ENCODE measurements at regions not wholly inside any gene's neighbourhood (a gene's known extent, or its start where the extent isn't known, plus 50 kb on each side); places are given as distances from the start of the nearest gene placed in this dataset.

DNA sequence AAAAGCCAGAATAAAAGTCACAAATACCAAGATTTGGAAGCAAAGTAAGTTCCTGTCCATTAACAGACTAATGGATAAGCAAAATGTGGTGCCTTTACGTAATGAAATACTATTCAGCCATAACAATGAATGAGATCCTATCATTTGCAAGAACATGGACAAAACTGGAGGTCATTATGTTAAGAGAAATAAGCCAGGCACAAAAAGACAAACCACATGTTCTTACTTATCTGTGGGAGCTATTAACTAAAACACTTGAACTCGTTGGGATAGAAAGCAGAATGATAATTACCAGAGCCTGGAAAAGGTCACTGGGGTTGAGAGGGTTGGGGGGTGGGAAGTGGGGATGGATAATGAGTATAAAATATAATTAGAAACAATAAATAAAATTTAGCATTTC is 1015.9 kb downstream of the OTOL1 start:
- Histone ChIP-seq H3K4ac (ENCODE audit: low read depth, low read length) (no peak overlapping the region), H3K27me3 (ENCODE audit: insufficient read depth, low read length, poor library complexity) (no peaks in the 10 kb centered on the region), H3K18ac (ENCODE audit: low read length) (no peak overlapping the region), H3K9ac (ENCODE audit: low read length) (no peak overlapping the region), H2AK5ac (ENCODE audit: low read length) (no peak overlapping the region), H4K5ac (ENCODE audit: low read length) (no peak overlapping the region), H2BK120ac (ENCODE audit: low read depth, low read length) (no peak overlapping the region), H3K36me3 (ENCODE audit: control insufficient read depth, insufficient read depth, low read length) (no peaks in the 10 kb centered on the region), H3K4me2 (ENCODE audit: low read length) (no peak overlapping the region), H3K4me3 (ENCODE audit: low read length) (no peak overlapping the region), H3K27ac (ENCODE audit: low read depth, low read length) (no peak overlapping the region), H3K56ac (ENCODE audit: low read length) (no peak overlapping the region), H2BK15ac (replicated peaks; ENCODE audit: low read depth) (no peak overlapping the region), H3K4me1 (ENCODE audit: control insufficient read depth, low read depth, low read length) (no peaks in the 10 kb centered on the region), H4K8ac (ENCODE audit: low read depth, low read length) (no peak overlapping the region), H2BK5ac (ENCODE audit: low read length) (no peak overlapping the region), H3K23ac (ENCODE audit: low read length) (no peak overlapping the region), H3K79me2 (ENCODE audit: control insufficient read depth, insufficient read depth, low read length) (no peaks in the 10 kb centered on the region), H3K79me1 (ENCODE audit: low read length) (no peaks in the 10 kb centered on the region)
- no peak for DNase-seq
- no CpG with 5 or more reads among the region's 2 CpGs for WGBS (ENCODE audit: extremely low coverage, insufficient coverage, low lambda C conversion rate)

DNA sequence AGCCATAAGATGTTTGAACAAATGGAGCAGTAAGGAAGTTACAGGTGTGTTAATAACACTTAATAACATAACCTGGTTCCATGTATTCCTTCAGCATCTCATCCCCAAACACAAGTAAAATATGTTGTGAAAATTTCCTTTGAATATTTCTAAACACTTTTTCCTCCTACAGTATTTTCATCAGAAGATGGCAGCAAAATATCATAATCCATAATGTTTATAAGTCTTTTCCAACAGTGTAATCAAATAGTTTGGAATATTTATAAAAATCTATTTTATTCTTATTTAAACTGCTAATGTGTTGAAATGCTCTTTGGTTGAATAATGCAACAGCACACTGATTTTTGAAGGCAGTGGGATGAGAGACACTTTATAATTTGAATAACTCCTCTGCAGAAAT is 1020.5 kb downstream of the OTOL1 start:
- no peaks in the 10 kb centered on the region for H3K79me1 ChIP-seq (ENCODE audit: low read length)
- no peak overlapping the region for H2BK120ac ChIP-seq (ENCODE audit: low read depth, low read length)
- H3K56ac ChIP-seq (ENCODE audit: low read length), result no peak overlapping the region
- H3K4me3 ChIP-seq (ENCODE audit: low read length), result no peak overlapping the region
- no peaks in the 10 kb centered on the region for H3K79me2 ChIP-seq (ENCODE audit: control insufficient read depth, insufficient read depth, low read length)
- no peaks in the 10 kb centered on the region for H3K36me3 ChIP-seq (ENCODE audit: control insufficient read depth, insufficient read depth, low read length)
- no peaks in the 10 kb centered on the region for H3K27me3 ChIP-seq (ENCODE audit: insufficient read depth, low read length, poor library complexity)
- no peak for DNase-seq
- no peak overlapping the region for H3K9ac ChIP-seq (ENCODE audit: low read length)
- no peak overlapping the region for H3K4ac ChIP-seq (ENCODE audit: low read depth, low read length)
- H3K4me1 ChIP-seq (ENCODE audit: control insufficient read depth, low read depth, low read length), result no peaks in the 10 kb centered on the region
- H2BK5ac ChIP-seq (ENCODE audit: low read length), result no peak overlapping the region
- H3K23ac ChIP-seq (ENCODE audit: low read length), result no peak overlapping the region
- H3K18ac ChIP-seq (ENCODE audit: low read length), result no peak overlapping the region
- no peak overlapping the region for H3K27ac ChIP-seq (ENCODE audit: low read depth, low read length)
- no peak overlapping the region for H2AK5ac ChIP-seq (ENCODE audit: low read length)
- H4K5ac ChIP-seq (ENCODE audit: low read length), result no peak overlapping the region
- no peak overlapping the region for H2BK15ac ChIP-seq (replicated peaks; ENCODE audit: low read depth)
- H4K8ac ChIP-seq (ENCODE audit: low read depth, low read length), result no peak overlapping the region
- no peak overlapping the region for H3K4me2 ChIP-seq (ENCODE audit: low read length)

DNA sequence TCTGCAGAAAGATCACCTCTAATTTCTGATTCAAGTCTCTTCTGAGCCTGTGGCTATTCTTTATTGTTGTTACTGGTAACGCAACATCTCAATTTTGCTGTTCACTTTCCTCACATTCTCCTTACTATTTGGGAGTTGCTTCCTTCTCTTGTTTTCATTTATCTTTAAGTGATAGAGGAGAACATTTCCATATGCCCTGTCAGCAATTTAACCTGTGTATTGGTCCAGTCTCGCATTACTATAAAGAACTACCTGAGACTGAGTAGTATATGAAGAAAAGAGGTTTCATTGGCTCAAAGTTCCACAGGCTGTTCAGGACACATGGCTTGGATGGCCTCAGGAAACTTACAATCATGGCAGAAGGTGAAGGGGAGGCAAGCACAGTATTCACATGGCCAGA is 1025.1 kb downstream of the OTOL1 start:
- H3K27ac ChIP-seq (ENCODE audit: low read depth, low read length), result no peak overlapping the region
- no CpG with 5 or more reads among the region's 2 CpGs for WGBS (ENCODE audit: extremely low coverage, insufficient coverage, low lambda C conversion rate)
- H3K4me2 ChIP-seq (ENCODE audit: low read length), result no peak overlapping the region
- no peak overlapping the region for H4K5ac ChIP-seq (ENCODE audit: low read length)
- H2BK120ac ChIP-seq (ENCODE audit: low read depth, low read length), result no peak overlapping the region
- H2BK5ac ChIP-seq (ENCODE audit: low read length), result no peak overlapping the region
- H3K4me3 ChIP-seq (ENCODE audit: low read length), result no peak overlapping the region
- H2BK15ac ChIP-seq (replicated peaks; ENCODE audit: low read depth), result no peak overlapping the region
- no peak overlapping the region for H2AK5ac ChIP-seq (ENCODE audit: low read length)
- H3K27me3 ChIP-seq (ENCODE audit: insufficient read depth, low read length, poor library complexity), result no peaks in the 10 kb centered on the region
- no peak overlapping the region for H3K23ac ChIP-seq (ENCODE audit: low read length)
- H3K4me1 ChIP-seq (ENCODE audit: control insufficient read depth, low read depth, low read length), result no peaks in the 10 kb centered on the region
- H3K18ac ChIP-seq (ENCODE audit: low read length), result no peak overlapping the region
- H4K8ac ChIP-seq (ENCODE audit: low read depth, low read length), result no peak overlapping the region
- no peak overlapping the region for H3K4ac ChIP-seq (ENCODE audit: low read depth, low read length)
- no peaks in the 10 kb centered on the region for H3K36me3 ChIP-seq (ENCODE audit: control insufficient read depth, insufficient read depth, low read length)
- DNase-seq, result no peak
- H3K56ac ChIP-seq (ENCODE audit: low read length), result no peak overlapping the region
- no peaks in the 10 kb centered on the region for H3K79me2 ChIP-seq (ENCODE audit: control insufficient read depth, insufficient read depth, low read length)
- no peak overlapping the region for H3K9ac ChIP-seq (ENCODE audit: low read length)
- no peaks in the 10 kb centered on the region for H3K79me1 ChIP-seq (ENCODE audit: low read length)

DNA sequence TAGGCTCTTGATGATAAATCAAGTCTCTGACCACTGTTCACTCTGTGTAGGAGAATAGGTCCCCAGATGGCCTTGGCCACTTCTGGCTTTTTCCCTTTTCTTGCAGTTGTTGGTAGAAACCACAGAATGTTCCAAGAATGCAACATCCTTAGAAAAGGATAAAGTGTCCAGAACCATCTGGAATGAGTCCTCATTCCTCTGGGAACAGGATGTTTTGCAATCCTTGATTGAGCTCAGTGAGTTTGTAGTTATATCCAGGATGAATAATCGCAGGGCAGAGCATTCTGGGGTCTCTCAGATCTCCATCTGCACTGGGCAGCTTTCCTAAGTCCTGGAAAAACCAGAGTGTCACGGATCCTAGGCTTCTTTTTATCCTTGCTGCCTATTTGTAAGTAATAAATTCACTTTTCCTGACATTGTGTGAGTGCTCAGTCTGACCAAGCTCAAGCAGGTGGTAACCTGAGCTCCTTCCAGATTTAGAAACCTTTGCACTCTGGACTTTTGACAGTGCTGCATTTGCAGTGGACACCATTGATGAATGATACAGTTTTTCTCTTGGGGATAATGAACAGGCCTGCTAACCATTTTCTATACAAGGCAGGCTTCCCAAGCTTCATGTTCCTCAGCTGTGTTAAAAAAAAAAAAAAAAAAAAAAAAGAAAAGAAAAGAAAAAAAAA is 1028.6 kb downstream of the OTOL1 start:
- H3K79me1 ChIP-seq (ENCODE audit: low read length), result no peaks in the 10 kb centered on the region
- H4K5ac ChIP-seq (ENCODE audit: low read length), result no peak overlapping the region
- no peaks in the 10 kb centered on the region for H3K4me1 ChIP-seq (ENCODE audit: control insufficient read depth, low read depth, low read length)
- H3K9ac ChIP-seq (ENCODE audit: low read length), result no peak overlapping the region
- H2AK5ac ChIP-seq (ENCODE audit: low read length), result no peak overlapping the region
- H3K4ac ChIP-seq (ENCODE audit: low read depth, low read length), result no peak overlapping the region
- no peak for DNase-seq
- H3K18ac ChIP-seq (ENCODE audit: low read length), result no peak overlapping the region
- H3K4me2 ChIP-seq (ENCODE audit: low read length), result no peak overlapping the region
- H3K4me3 ChIP-seq (ENCODE audit: low read length), result no peak overlapping the region
- H3K36me3 ChIP-seq (ENCODE audit: control insufficient read depth, insufficient read depth, low read length), result no peaks in the 10 kb centered on the region
- no peak overlapping the region for H3K27ac ChIP-seq (ENCODE audit: low read depth, low read length)
- no peak overlapping the region for H2BK15ac ChIP-seq (replicated peaks; ENCODE audit: low read depth)
- no peaks in the 10 kb centered on the region for H3K27me3 ChIP-seq (ENCODE audit: insufficient read depth, low read length, poor library complexity)
- WGBS (ENCODE audit: extremely low coverage, insufficient coverage, low lambda C conversion rate), result no CpG with 5 or more reads among the region's 2 CpGs
- H2BK120ac ChIP-seq (ENCODE audit: low read depth, low read length), result no peak overlapping the region
- H2BK5ac ChIP-seq (ENCODE audit: low read length), result no peak overlapping the region
- H4K8ac ChIP-seq (ENCODE audit: low read depth, low read length), result no peak overlapping the region
- no peak overlapping the region for H3K56ac ChIP-seq (ENCODE audit: low read length)
- no peak overlapping the region for H3K23ac ChIP-seq (ENCODE audit: low read length)
- no peaks in the 10 kb centered on the region for H3K79me2 ChIP-seq (ENCODE audit: control insufficient read depth, insufficient read depth, low read length)

DNA sequence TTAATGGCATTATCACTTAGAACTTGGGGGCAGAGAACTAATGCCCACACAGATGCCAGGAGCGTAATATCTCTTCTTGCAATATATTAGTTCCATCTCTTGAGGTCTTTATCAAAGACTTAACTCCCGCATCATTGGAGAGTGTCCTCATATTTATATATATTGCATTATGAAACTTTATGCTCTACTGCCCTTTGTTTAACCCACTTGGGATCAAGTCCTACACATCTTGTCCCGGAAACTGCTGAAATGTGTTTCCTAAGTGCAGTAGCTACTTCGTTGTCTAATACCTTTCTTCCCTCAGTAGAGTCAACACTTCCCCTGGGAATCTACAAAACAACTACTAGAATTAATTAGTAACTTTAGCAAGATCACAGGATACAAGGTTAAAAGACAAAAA is 1029.2 kb downstream of the OTOL1 start:
- no CpG with 5 or more reads among the region's 4 CpGs for WGBS (ENCODE audit: extremely low coverage, insufficient coverage, low lambda C conversion rate)
- H3K27ac ChIP-seq (ENCODE audit: low read depth, low read length), result no peak overlapping the region

DNA sequence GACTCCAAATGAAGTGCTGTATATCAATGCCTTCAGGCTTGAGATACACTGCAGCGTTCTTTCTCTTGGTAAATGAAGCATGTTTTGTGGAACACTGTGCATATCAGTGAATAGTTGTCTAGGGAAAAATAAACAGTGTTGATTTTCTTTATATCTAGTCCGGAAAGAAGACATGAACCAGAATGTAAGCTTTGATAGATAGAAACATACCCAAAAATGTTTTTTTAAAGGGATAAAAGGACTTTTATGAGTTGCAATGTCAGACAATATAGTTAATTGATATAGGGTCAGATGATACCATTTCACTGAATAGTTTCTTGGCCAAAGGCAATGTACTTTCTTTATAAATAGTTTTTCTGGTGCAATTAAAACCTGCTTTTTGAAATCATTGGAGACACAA is 1037.8 kb downstream of the OTOL1 start:
- no CpG with 5 or more reads among the region's 2 CpGs for WGBS (ENCODE audit: extremely low coverage, insufficient coverage, low lambda C conversion rate)
- H4K5ac ChIP-seq (ENCODE audit: low read length), result no peak overlapping the region
- H3K18ac ChIP-seq (ENCODE audit: low read length), result no peak overlapping the region
- H3K4me2 ChIP-seq (ENCODE audit: low read length), result no peak overlapping the region
- H3K79me1 ChIP-seq (ENCODE audit: low read length), result no peaks in the 10 kb centered on the region
- no peak overlapping the region for H3K4me3 ChIP-seq (ENCODE audit: low read length)
- H3K27me3 ChIP-seq (ENCODE audit: insufficient read depth, low read length, poor library complexity), result no peaks in the 10 kb centered on the region
- H2BK120ac ChIP-seq (ENCODE audit: low read depth, low read length), result no peak overlapping the region
- no peaks in the 10 kb centered on the region for H3K36me3 ChIP-seq (ENCODE audit: control insufficient read depth, insufficient read depth, low read length)
- no peaks in the 10 kb centered on the region for H3K79me2 ChIP-seq (ENCODE audit: control insufficient read depth, insufficient read depth, low read length)
- no peak for DNase-seq
- no peak overlapping the region for H3K27ac ChIP-seq (ENCODE audit: low read depth, low read length)
- no peak overlapping the region for H3K56ac ChIP-seq (ENCODE audit: low read length)
- H2AK5ac ChIP-seq (ENCODE audit: low read length), result no peak overlapping the region
- no peak overlapping the region for H4K8ac ChIP-seq (ENCODE audit: low read depth, low read length)
- H3K9ac ChIP-seq (ENCODE audit: low read length), result no peak overlapping the region
- H3K4me1 ChIP-seq (ENCODE audit: control insufficient read depth, low read depth, low read length), result no peaks in the 10 kb centered on the region
- H2BK15ac ChIP-seq (replicated peaks; ENCODE audit: low read depth), result no peak overlapping the region
- H3K4ac ChIP-seq (ENCODE audit: low read depth, low read length), result no peak overlapping the region
- no peak overlapping the region for H2BK5ac ChIP-seq (ENCODE audit: low read length)
- H3K23ac ChIP-seq (ENCODE audit: low read length), result no peak overlapping the region

More for the DNA sequence above, 1029.2 kb downstream of the OTOL1 start:
- Histone ChIP-seq H3K4me1 (ENCODE audit: control insufficient read depth, low read depth, low read length) (no peaks in the 10 kb centered on the region), H3K79me1 (ENCODE audit: low read length) (no peaks in the 10 kb centered on the region), H3K56ac (ENCODE audit: low read length) (no peak overlapping the region), H2BK120ac (ENCODE audit: low read depth, low read length) (no peak overlapping the region), H3K18ac (ENCODE audit: low read length) (no peak overlapping the region), H3K23ac (ENCODE audit: low read length) (no peak overlapping the region), H3K4ac (ENCODE audit: low read depth, low read length) (no peak overlapping the region), H3K27me3 (ENCODE audit: insufficient read depth, low read length, poor library complexity) (no peaks in the 10 kb centered on the region), H3K4me2 (ENCODE audit: low read length) (no peak overlapping the region), H3K4me3 (ENCODE audit: low read length) (no peak overlapping the region), H4K5ac (ENCODE audit: low read length) (no peak overlapping the region), H3K36me3 (ENCODE audit: control insufficient read depth, insufficient read depth, low read length) (no peaks in the 10 kb centered on the region), H3K79me2 (ENCODE audit: control insufficient read depth, insufficient read depth, low read length) (no peaks in the 10 kb centered on the region), H3K9ac (ENCODE audit: low read length) (no peak overlapping the region), H2AK5ac (ENCODE audit: low read length) (no peak overlapping the region), H2BK15ac (replicated peaks; ENCODE audit: low read depth) (no peak overlapping the region), H4K8ac (ENCODE audit: low read depth, low read length) (no peak overlapping the region), H2BK5ac (ENCODE audit: low read length) (no peak overlapping the region)
- no peak for DNase-seq
